GM19240 (cell line): ENCODE measurements at regions not wholly inside any gene's neighbourhood (a gene's known extent, or its start where the extent isn't known, plus 50 kb on each side); places are given as distances from the start of the nearest gene placed in this dataset.

Source experiments
- DNase-seq: peaks from one replicate; pipeline ENCODE4 v3.0.0; 2011; ENCODE audit warnings: low spot score; ENCODE audit not compliant: insufficient read length

DNA sequence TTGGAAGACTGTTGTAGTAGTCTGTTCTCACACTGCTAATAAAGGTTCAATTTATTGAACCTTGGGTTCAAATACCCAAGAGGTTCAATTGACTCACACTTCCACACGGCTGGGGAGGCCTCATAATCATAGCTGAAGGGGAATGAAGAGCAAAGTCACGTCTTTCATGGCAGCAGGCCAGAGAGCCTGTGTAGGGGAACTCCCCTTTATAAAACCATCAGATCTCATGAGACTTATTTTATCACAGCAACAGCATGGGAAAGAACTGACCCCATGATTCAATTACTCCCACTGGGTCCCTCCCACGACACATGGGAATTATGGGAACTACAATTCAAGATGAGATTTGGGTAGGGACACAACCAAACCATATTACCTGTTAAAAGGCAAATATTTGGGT is 268.2 kb downstream of the TMEM167A start:
- no peak for DNase-seq

DNA sequence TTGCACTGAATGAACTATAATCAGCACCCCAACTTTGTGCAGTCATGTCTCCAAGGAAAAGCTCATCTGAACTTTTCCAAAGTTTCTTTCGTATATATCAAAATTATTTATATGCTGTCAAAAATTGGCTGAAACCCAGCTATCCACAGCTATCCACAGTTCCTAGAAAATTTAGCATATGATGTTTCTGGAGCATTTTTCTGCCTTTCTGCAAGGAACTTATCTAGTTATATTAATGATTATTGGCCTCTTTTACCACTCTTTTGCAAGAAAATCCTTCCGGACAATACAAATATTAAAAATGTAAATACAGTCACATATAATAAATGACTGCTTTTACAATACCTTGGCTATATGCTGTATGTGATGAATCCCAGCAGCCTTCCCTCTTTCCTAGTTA is 270.2 kb downstream of the TMEM167A start:
- no peak for DNase-seq

DNA sequence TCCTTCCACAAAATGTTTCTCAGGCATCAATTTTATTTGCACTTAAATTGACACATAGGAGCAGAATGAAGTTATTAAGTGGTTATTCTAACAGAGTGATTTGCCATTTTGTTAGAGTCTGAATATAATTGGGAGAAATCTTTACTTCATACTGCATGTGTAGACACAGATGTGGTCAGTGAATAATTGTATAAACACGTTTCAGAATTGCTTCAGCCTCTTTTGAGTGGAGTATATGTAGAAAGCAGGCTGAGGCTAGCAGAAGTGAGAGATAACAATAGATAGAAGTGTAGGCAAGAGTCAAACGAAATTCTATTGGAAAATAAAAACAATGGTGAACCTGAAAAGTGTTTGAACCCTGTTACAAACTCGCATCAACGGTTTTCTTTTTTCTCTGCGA is 270.7 kb downstream of the TMEM167A start:
- no peak for DNase-seq

DNA sequence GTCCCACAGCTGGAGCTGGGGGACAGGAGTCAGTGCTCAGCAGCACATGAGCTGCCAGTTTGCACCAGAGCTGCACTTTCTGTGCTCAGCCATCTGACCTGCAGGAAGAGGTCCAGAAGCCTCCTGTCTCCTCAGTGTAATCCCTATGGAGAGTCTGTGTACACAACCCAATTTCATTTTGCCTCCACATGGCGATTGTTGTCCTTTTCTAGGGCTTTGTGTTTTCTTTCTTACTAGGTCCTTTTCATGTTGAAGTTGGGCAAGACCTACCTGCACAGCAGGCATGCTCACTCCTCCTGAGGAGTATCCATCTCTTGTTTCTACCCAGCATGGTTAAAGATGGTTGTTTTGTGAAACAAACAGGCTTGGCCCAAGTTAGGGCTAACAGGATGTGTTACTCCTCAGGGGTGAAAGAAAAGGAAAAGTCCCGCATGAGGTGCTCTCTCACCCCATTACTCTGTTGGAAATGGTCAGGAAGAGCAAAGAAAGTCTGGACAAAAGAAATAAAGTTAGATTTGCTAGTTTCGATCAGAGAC is 273.0 kb downstream of the TMEM167A start:
- no peak for DNase-seq

DNA sequence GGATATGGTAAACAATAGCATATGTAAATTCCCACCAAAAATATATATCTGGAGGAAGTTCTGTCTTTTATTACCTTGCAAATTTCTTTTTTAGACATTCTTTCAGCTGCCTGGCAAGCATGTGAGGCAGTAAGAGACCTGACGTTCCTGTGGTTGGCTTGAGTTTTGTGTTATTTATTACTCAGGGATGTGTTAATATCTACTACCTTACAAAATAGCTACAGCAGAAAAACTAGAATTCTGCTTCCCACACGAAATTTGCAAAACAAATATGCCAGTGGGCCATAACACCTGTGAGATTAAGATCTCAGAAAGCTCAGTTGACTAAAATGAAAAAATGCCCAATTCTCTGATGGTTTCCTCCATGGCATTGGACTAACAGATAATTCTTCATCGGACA is 274.2 kb downstream of the TMEM167A start:
- no peak for DNase-seq

DNA sequence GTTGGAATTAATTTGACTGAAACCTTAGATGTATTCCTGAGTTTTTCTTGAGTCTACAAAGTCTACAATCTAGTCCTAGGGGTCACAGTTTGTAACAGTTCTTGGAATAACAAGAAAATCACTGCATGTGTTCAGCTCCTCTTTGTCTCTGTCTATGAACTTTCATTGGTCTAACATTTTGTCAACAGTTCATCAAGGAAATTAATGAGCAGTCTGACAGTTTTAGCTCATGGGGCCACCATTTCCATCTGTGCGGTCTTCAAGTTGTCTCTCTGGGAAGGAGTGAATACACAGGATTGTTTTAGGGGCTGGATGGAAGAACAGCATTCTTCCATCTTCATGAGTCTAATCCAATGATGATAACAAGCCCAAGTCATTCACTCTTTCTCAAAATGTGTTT is 276.4 kb downstream of the TMEM167A start:
- DNase-seq, result no peak

DNA sequence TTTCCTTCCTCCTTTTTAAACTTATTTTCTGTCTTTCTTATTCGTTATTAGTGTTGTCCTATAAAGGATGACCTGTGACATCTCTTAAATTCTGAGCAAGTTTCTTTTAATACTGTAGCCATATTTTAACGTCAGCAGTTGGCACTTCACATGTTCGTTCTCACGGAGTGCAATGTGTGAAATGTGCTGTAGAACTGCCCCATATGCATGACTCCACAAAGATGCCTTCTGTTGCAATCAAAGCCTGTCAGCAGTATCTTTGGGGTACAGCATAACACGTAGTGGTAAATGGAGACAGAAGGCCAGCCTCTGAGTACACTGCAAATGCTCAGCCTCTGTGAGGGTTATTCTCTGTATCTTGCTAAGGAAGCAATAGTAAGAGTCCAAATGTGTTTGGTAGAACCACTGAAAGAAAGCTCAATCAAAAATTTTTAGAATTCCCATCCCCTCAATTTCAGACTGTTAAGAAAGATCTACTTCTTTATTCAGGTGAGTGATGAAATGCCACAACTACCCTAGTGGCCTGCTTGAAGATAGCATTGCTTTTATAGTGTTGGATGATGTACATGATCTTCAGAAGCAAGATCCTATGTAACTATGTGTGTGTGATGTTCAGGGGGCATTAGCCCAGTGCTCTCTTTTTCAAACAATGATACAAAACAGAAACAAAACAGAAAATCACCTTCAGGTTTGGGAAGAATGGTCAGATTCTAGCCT is 277.7 kb downstream of the TMEM167A start:
- no peak for DNase-seq

DNA sequence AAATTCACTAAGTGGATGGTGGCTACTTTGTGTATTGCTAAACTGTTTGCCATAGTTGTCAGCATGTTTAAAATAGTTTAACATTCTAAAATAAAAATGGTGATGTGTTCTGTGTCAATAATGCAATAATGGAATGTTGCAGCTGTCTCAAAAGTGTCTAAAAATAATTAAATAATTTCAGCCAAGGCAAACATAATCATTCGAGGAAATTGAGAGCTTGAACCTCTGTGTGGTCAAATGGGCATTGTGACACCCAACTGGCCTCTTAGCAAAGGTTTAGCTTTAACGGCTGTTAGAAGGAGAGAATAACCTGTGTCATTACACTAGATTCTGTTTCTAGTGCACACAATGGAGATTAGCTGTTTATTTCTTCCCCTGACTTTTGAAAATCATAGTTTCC is 278.5 kb downstream of the TMEM167A start:
- no peak for DNase-seq

DNA sequence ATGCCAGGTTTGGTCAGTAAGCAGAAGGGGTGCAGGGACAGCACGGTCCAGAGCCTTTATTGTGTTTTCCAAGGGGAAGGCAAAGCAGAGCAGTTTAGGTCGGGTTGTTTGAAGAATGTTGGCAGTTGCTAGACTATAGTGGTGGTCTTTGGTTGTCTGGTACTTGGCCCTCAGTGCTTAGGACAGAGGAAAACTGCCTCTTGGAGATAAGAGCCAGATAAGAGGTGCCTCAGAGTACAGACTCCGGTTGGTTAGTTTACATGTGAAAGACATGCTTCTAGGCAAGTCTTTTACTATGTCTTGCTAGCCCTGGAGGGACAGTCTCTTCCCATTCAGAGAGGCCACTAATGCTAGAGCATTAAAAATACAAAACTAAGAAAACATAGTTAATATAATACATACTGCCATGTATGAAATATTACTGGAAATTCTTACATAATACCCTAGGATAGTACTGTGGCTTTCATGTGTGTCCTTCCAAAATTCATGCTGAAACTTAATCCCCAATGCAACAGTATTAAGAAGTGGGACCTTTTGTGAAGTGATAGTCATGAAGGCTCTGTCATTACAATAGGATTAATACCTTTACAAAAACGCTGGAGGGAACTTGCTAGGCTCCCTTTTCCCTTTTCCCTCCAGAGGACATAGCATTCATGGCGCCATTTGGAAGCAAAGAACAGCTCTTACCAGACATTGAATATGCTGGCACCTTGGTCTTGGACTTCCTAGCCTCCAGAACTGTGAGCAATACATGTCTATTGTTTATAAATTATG is 280.4 kb downstream of the TMEM167A start:
- no peak for DNase-seq

DNA sequence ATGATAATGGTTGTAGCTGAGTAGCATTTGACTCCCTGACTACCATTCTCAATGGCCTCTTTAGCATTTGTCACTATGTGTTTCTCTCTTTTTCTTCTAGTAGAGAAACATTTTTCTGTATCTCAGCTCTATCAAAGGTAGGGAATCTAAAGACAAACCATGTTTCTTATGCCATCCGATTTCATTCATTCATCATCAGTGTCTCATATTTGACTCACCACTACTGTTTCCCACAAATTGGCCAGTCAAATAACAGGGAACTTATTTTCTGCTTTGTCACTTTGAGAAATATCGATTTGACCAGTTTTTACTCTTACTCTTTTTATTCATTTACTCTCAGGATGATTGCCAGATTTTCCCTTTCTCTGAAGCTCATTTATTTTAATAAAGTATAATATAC is 282.3 kb downstream of the TMEM167A start:
- no peak for DNase-seq

DNA sequence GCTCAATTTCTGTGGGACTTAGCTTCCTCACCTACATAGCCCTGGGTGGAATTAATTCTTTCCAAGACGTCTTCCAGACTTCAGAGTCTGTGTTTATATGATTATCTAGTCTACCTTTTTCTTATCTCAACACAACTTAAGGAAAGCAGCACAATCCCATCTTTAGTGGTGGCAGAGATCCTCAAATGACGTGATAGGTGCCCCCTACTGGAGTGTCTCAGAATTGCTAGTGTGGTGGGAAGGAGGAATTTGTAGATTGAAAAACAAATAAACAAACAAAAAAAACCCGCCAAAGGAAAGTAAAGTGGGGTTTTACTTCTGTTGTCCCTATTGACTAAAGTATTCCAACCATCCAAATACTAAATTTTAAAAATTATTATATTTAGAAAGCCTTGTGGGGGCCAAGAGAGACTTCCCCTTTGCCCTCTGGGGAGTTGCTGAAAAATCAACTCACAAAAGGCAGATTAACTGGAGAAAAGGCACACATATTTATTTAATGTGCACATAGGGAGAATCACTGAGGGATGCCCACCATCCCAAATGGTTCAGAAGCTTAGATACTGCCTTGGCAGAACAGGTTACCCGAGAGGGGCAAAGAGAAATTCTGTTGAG is 283.3 kb downstream of the TMEM167A start:
- no peak for DNase-seq

DNA sequence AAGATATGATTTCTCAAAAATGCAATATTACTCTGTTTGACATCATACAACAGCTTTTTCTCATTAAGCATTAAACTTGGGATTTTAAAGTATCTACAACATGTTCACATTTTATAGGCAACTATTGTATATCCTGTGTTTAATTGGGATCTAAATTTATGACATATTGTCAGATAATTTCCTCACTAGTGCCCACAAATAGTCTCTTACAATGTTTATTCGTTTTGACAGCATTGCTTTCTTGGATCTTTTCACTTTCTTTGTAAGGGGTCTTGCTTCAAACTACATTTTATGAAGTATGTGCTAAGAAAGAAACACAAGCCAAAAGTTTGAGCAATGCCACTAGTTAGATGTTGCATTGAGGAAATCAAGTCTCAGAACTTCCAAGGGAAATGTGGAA is 285.1 kb downstream of the TMEM167A start:
- no peak for DNase-seq

DNA sequence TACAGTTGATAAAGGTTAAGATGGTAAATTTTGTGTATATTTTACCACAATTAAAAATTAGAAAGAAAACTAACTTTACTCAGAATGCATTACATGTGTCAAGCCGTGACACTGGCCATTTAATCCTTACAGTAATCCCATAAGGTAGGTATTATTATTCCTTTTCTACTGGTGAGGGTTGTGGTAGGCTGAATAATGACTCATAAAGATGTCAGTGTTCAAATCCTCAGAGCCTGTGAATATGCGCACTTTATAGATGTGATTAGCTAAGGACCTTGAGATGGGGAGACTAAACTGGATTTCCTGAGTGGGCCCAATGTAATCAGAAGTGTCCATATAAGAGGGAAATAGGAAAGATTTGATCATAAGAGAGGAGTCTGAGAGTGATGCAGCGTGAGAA is 288.1 kb downstream of the TMEM167A start:
- DNase-seq, result no peak

DNA sequence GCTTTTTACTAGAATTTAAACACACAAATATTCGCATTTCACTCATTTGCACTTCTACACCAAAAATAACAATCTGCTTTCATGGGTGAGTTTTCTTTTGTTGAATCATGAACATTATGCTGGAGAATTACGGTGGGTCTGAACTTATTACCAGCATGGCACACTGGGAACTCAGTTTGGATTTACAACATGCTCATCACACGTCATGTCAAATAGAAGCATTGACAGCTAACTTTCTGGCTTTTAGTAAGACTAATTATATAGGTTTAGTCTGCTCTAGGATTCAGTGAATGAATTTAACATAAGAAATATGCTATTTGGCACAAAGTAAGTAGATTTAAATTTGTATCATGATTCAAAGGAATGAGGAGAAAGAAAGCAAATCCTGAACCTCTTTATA is 290.4 kb downstream of the TMEM167A start:
- DNase-seq, result no peak

DNA sequence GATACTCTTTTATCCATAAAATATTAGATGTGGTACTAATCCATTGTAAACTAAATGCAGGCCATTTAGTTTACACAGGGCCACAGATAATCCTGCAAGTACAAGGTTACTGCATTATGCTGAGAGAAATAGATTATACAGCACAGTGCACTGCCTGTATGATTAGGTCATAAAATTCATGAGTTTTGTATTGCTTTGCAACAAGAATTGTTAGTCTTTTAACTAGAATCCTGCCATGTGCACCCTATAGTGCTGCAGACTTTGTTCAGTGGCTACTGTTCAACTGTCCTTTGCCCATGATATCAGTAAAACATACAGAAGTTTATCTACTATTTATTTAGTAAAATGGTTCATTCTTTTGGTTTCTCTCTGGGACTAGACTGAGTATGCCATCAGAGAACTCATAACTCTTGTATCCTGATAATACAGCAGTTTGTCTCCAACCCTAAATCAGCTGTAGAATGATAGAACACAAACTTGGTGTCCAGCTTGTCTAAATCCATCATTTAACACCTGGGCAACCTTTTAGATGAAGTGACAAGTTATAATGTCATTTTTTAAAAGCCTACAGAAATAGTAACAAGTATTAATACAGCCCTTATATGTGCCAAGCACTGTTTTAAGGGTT is 291.2 kb downstream of the TMEM167A start:
- DNase-seq, result no peak

DNA sequence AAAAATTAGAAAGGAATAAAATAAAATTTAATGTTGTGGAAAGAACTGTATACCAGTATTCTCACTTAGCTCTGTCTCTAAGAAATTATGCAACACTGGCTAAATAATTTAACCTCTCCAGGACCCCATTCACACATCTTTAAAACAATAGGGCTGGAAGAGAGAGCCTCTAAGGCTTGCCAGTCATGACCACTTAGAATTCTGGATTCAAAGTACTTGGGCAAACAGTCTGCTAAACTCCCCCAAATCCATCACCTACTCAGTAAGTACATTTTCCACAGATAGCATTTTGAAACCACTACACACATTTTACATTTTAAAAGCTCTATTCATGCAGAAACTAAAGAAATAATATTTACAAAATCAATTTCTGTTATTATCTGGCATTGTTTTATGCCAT is 291.7 kb downstream of the TMEM167A start:
- DNase-seq, result no peak

DNA sequence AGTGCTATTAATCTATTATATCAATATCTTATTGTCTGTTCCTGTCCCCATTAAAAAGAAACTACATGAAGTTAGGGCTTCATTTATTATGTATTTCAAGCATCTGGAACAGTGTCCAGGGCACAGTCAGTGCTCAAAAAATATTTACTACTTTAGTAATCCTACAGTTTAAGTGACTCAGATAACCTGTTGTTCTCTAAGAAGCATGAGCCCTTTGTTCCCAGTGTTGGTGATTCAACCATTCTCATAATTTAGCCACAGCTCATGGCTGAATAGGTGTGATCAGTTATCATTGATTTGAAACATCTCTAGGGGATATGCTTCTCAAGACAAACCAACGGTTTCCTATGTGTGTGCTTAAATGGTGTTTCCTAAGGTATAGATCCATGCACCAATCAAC is 292.7 kb downstream of the TMEM167A start:
- DNase-seq, result no peak

DNA sequence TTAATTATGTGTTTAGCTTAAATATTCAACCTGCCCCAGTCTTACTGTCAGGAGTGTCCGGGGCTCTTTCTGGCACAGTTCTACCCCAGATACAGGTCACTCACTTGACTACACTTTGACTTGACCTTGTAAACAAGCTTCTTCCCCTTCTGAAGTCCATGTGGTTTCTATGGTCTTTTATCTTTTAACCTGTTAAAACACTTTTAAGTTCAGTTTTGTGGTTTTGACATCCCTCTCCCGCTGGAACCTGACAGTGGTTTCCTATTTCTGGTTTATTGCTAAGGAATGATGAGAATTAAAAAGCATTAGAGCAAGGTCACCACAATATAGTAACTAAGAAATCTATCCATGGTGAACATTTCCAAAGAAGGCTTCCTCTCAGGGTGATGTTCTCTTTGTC is 300.1 kb downstream of the TMEM167A start:
- no peak for DNase-seq

DNA sequence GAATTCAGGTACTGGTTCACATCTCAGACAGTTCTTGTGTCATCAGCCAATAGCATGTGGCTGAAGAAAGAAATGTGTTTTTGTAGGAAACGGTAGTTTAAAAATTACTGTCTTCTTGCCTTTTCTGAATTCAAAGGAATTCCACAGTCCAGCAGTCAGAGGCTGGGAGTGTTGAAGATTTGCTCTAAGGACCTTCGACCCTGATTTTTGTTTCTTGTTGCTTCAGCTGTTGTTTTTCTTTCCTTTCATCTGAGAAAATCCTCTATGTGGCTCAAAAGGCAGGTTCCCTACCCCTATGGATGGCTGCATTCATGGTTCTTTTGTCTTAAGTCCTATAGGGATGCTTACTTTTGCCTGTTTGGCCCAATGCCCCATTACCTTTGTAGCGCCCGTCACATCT is 304.9 kb downstream of the TMEM167A start:
- no peak for DNase-seq

DNA sequence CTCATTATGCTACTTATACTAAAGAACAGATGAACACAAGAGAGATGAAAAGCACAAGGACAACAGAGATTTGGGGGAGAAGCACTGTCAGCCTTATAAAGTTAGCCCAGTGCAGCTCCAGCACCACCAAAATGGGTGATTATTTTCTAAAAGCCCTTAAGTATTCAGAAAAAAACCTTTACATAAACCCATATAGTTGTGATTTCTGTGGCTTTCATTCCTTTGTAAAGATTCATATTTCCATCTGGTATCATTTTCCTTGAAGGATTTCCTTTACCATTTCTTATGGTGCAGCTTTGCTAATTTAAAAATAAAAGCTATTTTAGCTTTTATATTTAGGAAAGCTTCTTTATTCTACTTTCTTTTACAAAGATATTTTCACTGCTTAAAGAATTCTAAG is 311.0 kb downstream of the TMEM167A start:
- DNase-seq, result no peak

DNA sequence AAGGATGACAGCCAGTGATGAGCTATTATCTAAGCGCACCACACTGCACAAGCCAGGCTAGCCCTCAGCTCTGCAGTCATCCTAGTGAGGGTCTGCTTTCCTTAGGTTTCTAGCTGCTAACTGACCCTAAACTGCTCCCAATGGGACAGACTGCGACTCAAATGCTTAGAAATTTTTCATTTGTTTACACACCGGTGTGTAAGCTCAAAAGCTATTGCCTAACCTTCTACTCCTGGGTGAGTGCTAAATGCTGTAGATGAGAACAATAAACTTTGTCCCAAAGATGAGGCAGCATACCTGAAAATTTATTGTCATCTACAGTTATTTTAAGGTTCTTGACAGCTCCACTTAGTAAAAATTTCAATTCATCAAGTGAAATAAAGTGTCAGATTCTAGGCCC is 311.4 kb downstream of the TMEM167A start:
- DNase-seq, result no peak

DNA sequence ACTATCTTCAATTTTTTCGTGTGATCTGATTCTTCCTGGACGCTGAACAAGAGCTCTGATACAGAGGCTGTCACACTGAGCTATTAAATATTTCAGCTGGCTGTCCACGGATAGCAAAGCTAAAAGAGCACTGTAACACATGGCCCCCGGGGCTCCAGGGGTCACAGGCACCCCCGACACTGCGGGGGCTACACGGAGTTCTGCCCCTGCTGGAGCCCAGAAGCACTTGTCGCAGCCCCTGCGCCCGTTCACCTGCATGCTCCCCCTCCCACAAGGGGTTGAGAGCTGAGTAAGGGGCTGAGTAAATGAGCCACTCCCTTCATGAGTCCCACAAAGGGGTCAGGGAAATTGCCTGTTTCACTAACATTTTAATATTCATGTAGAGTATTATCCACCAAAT is 316.3 kb downstream of the TMEM167A start:
- DNase-seq, result no peak
